ENCODE measurements at regions not wholly inside any gene's neighbourhood (a gene's known extent, or its start where the extent isn't known, plus 50 kb on each side); places are given as distances from the start of the nearest gene placed in this dataset.
"Not testable (repeated sequence)": the region's sequence is repeated elsewhere in the genome, so short reads cannot be mapped to it uniquely, and the experiment has no call there.

- TF ChIP-seq, protein P1, sequence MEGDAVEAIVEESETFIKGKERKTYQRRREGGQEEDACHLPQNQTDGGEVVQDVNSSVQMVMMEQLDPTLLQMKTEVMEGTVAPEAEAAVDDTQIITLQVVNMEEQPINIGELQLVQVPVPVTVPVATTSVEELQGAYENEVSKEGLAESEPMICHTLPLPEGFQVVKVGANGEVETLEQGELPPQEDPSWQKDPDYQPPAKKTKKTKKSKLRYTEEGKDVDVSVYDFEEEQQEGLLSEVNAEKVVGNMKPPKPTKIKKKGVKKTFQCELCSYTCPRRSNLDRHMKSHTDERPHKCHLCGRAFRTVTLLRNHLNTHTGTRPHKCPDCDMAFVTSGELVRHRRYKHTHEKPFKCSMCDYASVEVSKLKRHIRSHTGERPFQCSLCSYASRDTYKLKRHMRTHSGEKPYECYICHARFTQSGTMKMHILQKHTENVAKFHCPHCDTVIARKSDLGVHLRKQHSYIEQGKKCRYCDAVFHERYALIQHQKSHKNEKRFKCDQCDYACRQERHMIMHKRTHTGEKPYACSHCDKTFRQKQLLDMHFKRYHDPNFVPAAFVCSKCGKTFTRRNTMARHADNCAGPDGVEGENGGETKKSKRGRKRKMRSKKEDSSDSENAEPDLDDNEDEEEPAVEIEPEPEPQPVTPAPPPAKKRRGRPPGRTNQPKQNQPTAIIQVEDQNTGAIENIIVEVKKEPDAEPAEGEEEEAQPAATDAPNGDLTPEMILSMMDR (IDR thresholded peaks at IDR 0.05) = not testable (repeated sequence)
- TF ChIP-seq POLR2A (IDR thresholded peaks at IDR 0.05) = not testable (repeated sequence)
Measured at GRCh38 chr3:156068151-156068550, 52.2 kb upstream of the KCNAB1 start.

Data from heart left ventricle (tissue), 13 donors.